ENCODE measurements at regions not wholly inside any gene's neighbourhood (a gene's known extent, or its start where the extent isn't known, plus 50 kb on each side); places are given as distances from the start of the nearest gene placed in this dataset.
A peak's percentile ranks its signal among the peaks of the same experiment; 100 is the strongest.

GRCh38 chr4:183763990-183764754 is 105.1 kb downstream of the TRAPPC11 start:
- H3K4me3 Mint-ChIP-seq, result no peak overlapping the region
- H3K27ac Mint-ChIP-seq, result no peak overlapping the region
- no peaks in the 10 kb centered on the region for H3K36me3 Mint-ChIP-seq (ENCODE audit: low read depth)
- no peaks in the 10 kb centered on the region for H3K4me1 Mint-ChIP-seq
- H3K27me3 Mint-ChIP-seq, result peaks cover 10% of the 10 kb centered on the region
- intact Hi-C loops (cut with micrococcal nuclease), result no loop called here
- DNase-seq, result no peak
- no peaks in the 10 kb centered on the region for H3K9me3 Mint-ChIP-seq

- H3K27ac Mint-ChIP-seq, result no peak overlapping the region
- no peak for DNase-seq
- H3K4me3 Mint-ChIP-seq, result no peak overlapping the region
- H3K4me1 Mint-ChIP-seq, result no peaks in the 10 kb centered on the region
- H3K27me3 Mint-ChIP-seq, result peaks cover 10% of the 10 kb centered on the region
- no peaks in the 10 kb centered on the region for H3K36me3 Mint-ChIP-seq (ENCODE audit: low read depth)
- intact Hi-C loops (cut with micrococcal nuclease), result no loop called here
- no peaks in the 10 kb centered on the region for H3K9me3 Mint-ChIP-seq
These were observed 106.3 kb downstream of the TRAPPC11 start for GRCh38 chr4:183765251-183765911.

GRCh38 chr4:183766140-183766539 is 107.0 kb downstream of the TRAPPC11 start:
- Mint-ChIP-seq H3K4me1 (no peaks in the 10 kb centered on the region), H3K27ac (no peak overlapping the region), H3K36me3 (ENCODE audit: low read depth) (no peaks in the 10 kb centered on the region), H3K9me3 (no peaks in the 10 kb centered on the region), H3K27me3 (peaks cover 10% of the 10 kb centered on the region), H3K4me3 (no peak overlapping the region)
- intact Hi-C loops (cut with micrococcal nuclease), result no loop called here
- DNase-seq, result no peak

- H3K27ac Mint-ChIP-seq, result no peak overlapping the region
- no peaks in the 10 kb centered on the region for H3K4me1 Mint-ChIP-seq
- no peaks in the 10 kb centered on the region for H3K27me3 Mint-ChIP-seq
- no peaks in the 10 kb centered on the region for H3K36me3 Mint-ChIP-seq (ENCODE audit: low read depth)
- intact Hi-C loops (cut with micrococcal nuclease), result no loop called here
- H3K9me3 Mint-ChIP-seq, result no peaks in the 10 kb centered on the region
- no peak overlapping the region for H3K4me3 Mint-ChIP-seq
- no peak for DNase-seq
These were observed 111.8 kb downstream of the TRAPPC11 start for GRCh38 chr4:183770906-183771305.

- H3K27me3 Mint-ChIP-seq, result peaks cover 2% of the 10 kb centered on the region
- intact Hi-C loops (cut with micrococcal nuclease), result no loop called here
- H3K4me1 Mint-ChIP-seq, result no peaks in the 10 kb centered on the region
- H3K36me3 Mint-ChIP-seq (ENCODE audit: low read depth), result no peaks in the 10 kb centered on the region
- H3K9me3 Mint-ChIP-seq, result no peaks in the 10 kb centered on the region
- no peak overlapping the region for H3K4me3 Mint-ChIP-seq
- DNase-seq, result no peak
- H3K27ac Mint-ChIP-seq, result no peak overlapping the region
These were observed 113.3 kb downstream of the TRAPPC11 start for GRCh38 chr4:183772361-183772760.

GRCh38 chr4:183773790-183774189 is 114.7 kb downstream of the TRAPPC11 start:
- Mint-ChIP-seq H3K4me1 (no peaks in the 10 kb centered on the region), H3K27ac (no peak overlapping the region), H3K4me3 (no peak overlapping the region), H3K27me3 (peaks cover 4% of the 10 kb centered on the region), H3K36me3 (ENCODE audit: low read depth) (no peaks in the 10 kb centered on the region), H3K9me3 (no peaks in the 10 kb centered on the region)
- intact Hi-C loops (cut with micrococcal nuclease), result no loop called here
- no peak for DNase-seq

GRCh38 chr4:183783306-183783705 is 121.8 kb upstream of the STOX2 start:
- DNase-seq, result no peak
- intact Hi-C loops (cut with micrococcal nuclease), result no loop called here
- Mint-ChIP-seq H3K4me1 (no peaks in the 10 kb centered on the region), H3K9me3 (no peaks in the 10 kb centered on the region), H3K36me3 (ENCODE audit: low read depth) (no peaks in the 10 kb centered on the region), H3K4me3 (no peak overlapping the region), H3K27me3 (peaks cover 19% of the 10 kb centered on the region), H3K27ac (no peak overlapping the region)

GRCh38 chr4:183783991-183784553 is 121.0 kb upstream of the STOX2 start:
- no peak overlapping the region for H3K27ac Mint-ChIP-seq
- intact Hi-C loops (cut with micrococcal nuclease), result no loop called here
- H3K27me3 Mint-ChIP-seq, result peaks cover 19% of the 10 kb centered on the region
- H3K4me1 Mint-ChIP-seq, result no peaks in the 10 kb centered on the region
- H3K36me3 Mint-ChIP-seq (ENCODE audit: low read depth), result no peaks in the 10 kb centered on the region
- DNase-seq, result no peak
- no peaks in the 10 kb centered on the region for H3K9me3 Mint-ChIP-seq
- no peak overlapping the region for H3K4me3 Mint-ChIP-seq

GRCh38 chr4:183788308-183788905 is 116.7 kb upstream of the STOX2 start:
- peaks cover 25% of the 10 kb centered on the region for H3K27me3 Mint-ChIP-seq
- DNase-seq, result no peak
- H3K9me3 Mint-ChIP-seq, result peaks cover 19% of the 10 kb centered on the region
- no peaks in the 10 kb centered on the region for H3K4me1 Mint-ChIP-seq
- H3K4me3 Mint-ChIP-seq, result no peak overlapping the region
- no peaks in the 10 kb centered on the region for H3K36me3 Mint-ChIP-seq (ENCODE audit: low read depth)
- H3K27ac Mint-ChIP-seq, result no peak overlapping the region
- intact Hi-C loops (cut with micrococcal nuclease), result no loop called here

- no peak for DNase-seq
- peaks cover 28% of the 10 kb centered on the region for H3K9me3 Mint-ChIP-seq
- H3K27me3 Mint-ChIP-seq, result peaks cover 34% of the 10 kb centered on the region
- H3K36me3 Mint-ChIP-seq (ENCODE audit: low read depth), result no peaks in the 10 kb centered on the region
- no peak overlapping the region for H3K4me3 Mint-ChIP-seq
- H3K4me1 Mint-ChIP-seq, result no peaks in the 10 kb centered on the region
- H3K27ac Mint-ChIP-seq, result no peak overlapping the region
- intact Hi-C loops (cut with micrococcal nuclease), result loop anchor here (10.0 kb wide), 2 partner anchors 115 to 1225 kb away; partner anchors contain the start of genes HELT and STOX2
These were observed 115.5 kb upstream of the STOX2 start for GRCh38 chr4:183789657-183790056.

- Mint-ChIP-seq H3K27ac (no peak overlapping the region), H3K36me3 (ENCODE audit: low read depth) (no peaks in the 10 kb centered on the region), H3K27me3 (peaks cover 43% of the 10 kb centered on the region), H3K9me3 (peaks cover 30% of the 10 kb centered on the region), H3K4me1 (no peaks in the 10 kb centered on the region), H3K4me3 (no peak overlapping the region)
- no peak for DNase-seq
- intact Hi-C loops (cut with micrococcal nuclease), result loop anchor here (10.0 kb wide), 2 partner anchors 114 to 1224 kb away; partner anchors contain the start of genes HELT and STOX2
These were observed 114.4 kb upstream of the STOX2 start for GRCh38 chr4:183790661-183791060.

- Mint-ChIP-seq H3K4me1 (peaks cover 7% of the 10 kb centered on the region), H3K9me3 (peaks cover 23% of the 10 kb centered on the region), H3K36me3 (ENCODE audit: low read depth) (no peaks in the 10 kb centered on the region), H3K27me3 (peaks cover 71% of the 10 kb centered on the region), H3K27ac (no peak overlapping the region), H3K4me3 (peak overlapping the region; percentile 52)
- intact Hi-C loops (cut with micrococcal nuclease), result loop anchor here (10.0 kb wide), 2 partner anchors 108 to 1218 kb away; partner anchors contain the start of genes HELT and STOX2
- no peak for DNase-seq
These were observed 108.1 kb upstream of the STOX2 start for GRCh38 chr4:183797011-183797444.

GRCh38 chr4:183797445-183798300 is 107.4 kb upstream of the STOX2 start:
- Mint-ChIP-seq H3K27me3 (peaks cover 69% of the 10 kb centered on the region), H3K4me3 (peak overlapping the region; percentile 41), H3K9me3 (peaks cover 18% of the 10 kb centered on the region), H3K27ac (no peak overlapping the region), H3K36me3 (ENCODE audit: low read depth) (no peaks in the 10 kb centered on the region), H3K4me1 (peaks cover 7% of the 10 kb centered on the region)
- DNase-seq, result peak; percentile 68
- intact Hi-C loops (cut with micrococcal nuclease), result loop anchor here (10.0 kb wide), 2 partner anchors 107 to 1217 kb away; partner anchors contain the start of genes HELT and STOX2

Data from activated CD4-positive, alpha-beta T cell treated with anti-CD3 and anti-CD28 coated beads, Interleukin-2, amount 10 ng/mL, durations not matched to agents 24 days and 14 days (primary cell).